Activated CD4-positive, alpha-beta T cell treated with anti-CD3 and anti-CD28 coated beads, Interleukin-2, amount 10 ng/mL, durations not matched to agents 7 days and 5 days (primary cell): ENCODE measurements at regions not wholly inside any gene's neighbourhood (a gene's known extent, or its start where the extent isn't known, plus 50 kb on each side); places are given as distances from the start of the nearest gene placed in this dataset.

Experiments used
- CTCF ChIA-PET: fragments of 350-600 bp; sonication (Branson Sonifier 250); formaldehyde crosslinking; loops from one replicate; lab custom pipeline; 2021; ENCODE audit warnings: antibody characterized with exemption; lab: Charles Lee
- POLR2A ChIA-PET: fragments of 350-600 bp; sonication (Branson Sonifier 250); formaldehyde crosslinking; loops from one replicate; lab custom pipeline; 2021; ENCODE audit warnings: antibody characterized with exemption; lab: Charles Lee
- DNase-seq: peaks from one replicate; pipeline ENCODE4 v3.0.0-alpha.2; 2020
- H3K27ac Mint-ChIP-seq: one replicate; pipeline ENCODE4 v1.8.0; 2021; ENCODE audit warnings: mild to moderate bottlenecking, moderate library complexity, mixed read lengths
- H3K27me3 Mint-ChIP-seq: one replicate; pipeline ENCODE4 v1.8.0; 2021; ENCODE audit warnings: mixed read lengths
- H3K36me3 Mint-ChIP-seq: one replicate; pipeline ENCODE4 v1.8.0; 2021; ENCODE audit warnings: low read depth, mixed read lengths
- H3K4me1 Mint-ChIP-seq: one replicate; pipeline ENCODE4 v1.8.0; 2021; ENCODE audit warnings: mixed read lengths
- H3K4me3 Mint-ChIP-seq: one replicate; pipeline ENCODE4 v1.8.0; 2021; ENCODE audit warnings: mild to moderate bottlenecking, moderate library complexity, mixed read lengths
- H3K9me3 Mint-ChIP-seq: one replicate; pipeline ENCODE4 v1.8.0; 2021; ENCODE audit warnings: mixed read lengths

GRCh38 chr21:31455506-31455905 is 111.4 kb upstream of the TIAM1 start:
- H3K36me3 Mint-ChIP-seq: peaks cover 7% of the 10 kb centered on the region
- POLR2A ChIA-PET: no interaction called here
- H3K27me3 Mint-ChIP-seq: peaks cover 8% of the 10 kb centered on the region
- H3K4me1 Mint-ChIP-seq: peaks cover 5% of the 10 kb centered on the region
- CTCF ChIA-PET: interaction anchor here (0.6 kb wide), 2 partner anchors 44 to 1918 kb away, joined by 3 read pairs; no protein-coding TSS in a partner anchor
- peaks cover 5% of the 10 kb centered on the region for H3K9me3 Mint-ChIP-seq
- no peak overlapping the region for H3K27ac Mint-ChIP-seq
- H3K4me3 Mint-ChIP-seq: no peak overlapping the region
- DNase-seq: no peak

GRCh38 chr21:31450980-31451379 is 106.9 kb upstream of the TIAM1 start:
- H3K4me1 Mint-ChIP-seq: peaks cover 21% of the 10 kb centered on the region
- no peak for DNase-seq
- H3K27me3 Mint-ChIP-seq: peaks cover 3% of the 10 kb centered on the region
- H3K4me3 Mint-ChIP-seq: no peak overlapping the region
- peaks cover 5% of the 10 kb centered on the region for H3K9me3 Mint-ChIP-seq
- CTCF ChIA-PET: no interaction called here
- no peak overlapping the region for H3K27ac Mint-ChIP-seq
- POLR2A ChIA-PET: no interaction called here
- peaks cover 17% of the 10 kb centered on the region for H3K36me3 Mint-ChIP-seq

- POLR2A ChIA-PET: no interaction called here
Observed at GRCh38 chr21:31449921-31450535, 106.0 kb upstream of the TIAM1 start.

GRCh38 chr21:31448496-31448895 is 104.4 kb upstream of the TIAM1 start:
- ChIA-PET POLR2A (no interaction called here), CTCF (interaction anchor here (0.7 kb wide), 1 partner anchor 126 kb away, joined by 3 read pairs; no protein-coding TSS in a partner anchor)
- no peak overlapping the region for H3K27ac Mint-ChIP-seq
- H3K4me3 Mint-ChIP-seq: no peak overlapping the region
- H3K36me3 Mint-ChIP-seq: peaks cover 17% of the 10 kb centered on the region
- H3K27me3 Mint-ChIP-seq: no peaks in the 10 kb centered on the region
- H3K4me1 Mint-ChIP-seq: peaks cover 45% of the 10 kb centered on the region
- no peak for DNase-seq
- peaks cover 3% of the 10 kb centered on the region for H3K9me3 Mint-ChIP-seq

More at GRCh38 chr21:31449921-31450535, 106.0 kb upstream of the TIAM1 start:
- H3K9me3 Mint-ChIP-seq: peaks cover 8% of the 10 kb centered on the region
- peaks cover 17% of the 10 kb centered on the region for H3K36me3 Mint-ChIP-seq
- H3K4me3 Mint-ChIP-seq: no peak overlapping the region
- H3K27me3 Mint-ChIP-seq: no peaks in the 10 kb centered on the region
- H3K4me1 Mint-ChIP-seq: peaks cover 30% of the 10 kb centered on the region
- CTCF ChIA-PET: no interaction called here
- no peak for DNase-seq
- H3K27ac Mint-ChIP-seq: no peak overlapping the region

- ChIA-PET POLR2A (no interaction called here), CTCF (interaction anchor here (1.4 kb wide), 1 partner anchor 9 kb away, joined by 3 read pairs; no protein-coding TSS in a partner anchor)
- H3K4me3 Mint-ChIP-seq: no peak overlapping the region
- H3K36me3 Mint-ChIP-seq: peaks cover 20% of the 10 kb centered on the region
- peak overlapping the region; percentile 67 for H3K27ac Mint-ChIP-seq
- no peaks in the 10 kb centered on the region for H3K27me3 Mint-ChIP-seq
- peaks cover 47% of the 10 kb centered on the region for H3K4me1 Mint-ChIP-seq
- DNase-seq: no peak
- H3K9me3 Mint-ChIP-seq: peaks cover 5% of the 10 kb centered on the region
Observed at GRCh38 chr21:31447505-31447904, 103.4 kb upstream of the TIAM1 start.

GRCh38 chr21:31446226-31446855 is 102.3 kb upstream of the TIAM1 start:
- H3K4me3 Mint-ChIP-seq: peak overlapping the region; percentile 20
- H3K4me1 Mint-ChIP-seq: peaks cover 47% of the 10 kb centered on the region
- ChIA-PET POLR2A (no interaction called here), CTCF (interaction anchor here (0.9 to 1.4 kb wide), 2 partner anchors 11 to 72 kb away, joined by 3 read pairs; no protein-coding TSS in a partner anchor)
- peak; percentile 71 for DNase-seq
- H3K27ac Mint-ChIP-seq: peak overlapping the region; percentile 90
- no peaks in the 10 kb centered on the region for H3K27me3 Mint-ChIP-seq
- peaks cover 26% of the 10 kb centered on the region for H3K36me3 Mint-ChIP-seq
- peaks cover 8% of the 10 kb centered on the region for H3K9me3 Mint-ChIP-seq

GRCh38 chr21:31445137-31445536 is 101.1 kb upstream of the TIAM1 start:
- Mint-ChIP-seq H3K9me3 (peaks cover 15% of the 10 kb centered on the region), H3K4me3 (no peak overlapping the region), H3K36me3 (peaks cover 33% of the 10 kb centered on the region), H3K27me3 (no peaks in the 10 kb centered on the region), H3K27ac (no peak overlapping the region), H3K4me1 (peaks cover 47% of the 10 kb centered on the region)
- ChIA-PET POLR2A (interaction anchor here (0.6 kb wide), 1 partner anchor 11 kb away, joined by 3 read pairs; no protein-coding TSS in a partner anchor), CTCF (no interaction called here)
- no peak for DNase-seq

- Mint-ChIP-seq H3K4me3 (no peak overlapping the region), H3K9me3 (peaks cover 24% of the 10 kb centered on the region), H3K27me3 (no peaks in the 10 kb centered on the region), H3K36me3 (peaks cover 41% of the 10 kb centered on the region), H3K4me1 (peaks cover 47% of the 10 kb centered on the region), H3K27ac (no peak overlapping the region)
- CTCF ChIA-PET: interaction anchor here (0.9 kb wide), 1 partner anchor 184 kb away, joined by 3 read pairs; no protein-coding TSS in a partner anchor
- no peak for DNase-seq
- POLR2A ChIA-PET: no interaction called here
Observed at GRCh38 chr21:31443736-31444521, 99.9 kb upstream of the TIAM1 start.

GRCh38 chr21:31442339-31442738 is 98.3 kb upstream of the TIAM1 start:
- Mint-ChIP-seq H3K4me1 (peaks cover 39% of the 10 kb centered on the region), H3K27me3 (no peaks in the 10 kb centered on the region), H3K27ac (no peak overlapping the region), H3K9me3 (peaks cover 24% of the 10 kb centered on the region), H3K4me3 (no peak overlapping the region), H3K36me3 (peaks cover 38% of the 10 kb centered on the region)
- CTCF ChIA-PET: no interaction called here
- POLR2A ChIA-PET: no interaction called here
- no peak for DNase-seq

- peaks cover 6% of the 10 kb centered on the region for H3K9me3 Mint-ChIP-seq
- H3K4me1 Mint-ChIP-seq: peaks cover 17% of the 10 kb centered on the region
- no peak overlapping the region for H3K4me3 Mint-ChIP-seq
- no peak for DNase-seq
- CTCF ChIA-PET: no interaction called here
- POLR2A ChIA-PET: no interaction called here
- H3K27ac Mint-ChIP-seq: no peak overlapping the region
- H3K27me3 Mint-ChIP-seq: no peaks in the 10 kb centered on the region
- peaks cover 7% of the 10 kb centered on the region for H3K36me3 Mint-ChIP-seq
Observed at GRCh38 chr21:31429506-31429905, 85.4 kb upstream of the TIAM1 start.

- Mint-ChIP-seq H3K9me3 (no peaks in the 10 kb centered on the region), H3K27ac (peak overlapping the region; percentile 34), H3K4me1 (peaks cover 17% of the 10 kb centered on the region), H3K36me3 (peaks cover 7% of the 10 kb centered on the region), H3K27me3 (peaks cover 3% of the 10 kb centered on the region), H3K4me3 (no peak overlapping the region)
- CTCF ChIA-PET: interaction anchor here (1.3 kb wide), 1 partner anchor 11 kb away, joined by 5 read pairs; no protein-coding TSS in a partner anchor
- POLR2A ChIA-PET: no interaction called here
- peak; percentile 19 for DNase-seq
Observed at GRCh38 chr21:31426235-31426797, 82.3 kb upstream of the TIAM1 start.

GRCh38 chr21:31425138-31425537 is 81.1 kb upstream of the TIAM1 start:
- no peak for DNase-seq
- POLR2A ChIA-PET: no interaction called here
- CTCF ChIA-PET: interaction anchor here (0.6 kb wide), 1 partner anchor 9 kb away, joined by 3 read pairs; no protein-coding TSS in a partner anchor
- peaks cover 3% of the 10 kb centered on the region for H3K27me3 Mint-ChIP-seq
- H3K4me1 Mint-ChIP-seq: peaks cover 17% of the 10 kb centered on the region
- H3K4me3 Mint-ChIP-seq: no peak overlapping the region
- H3K27ac Mint-ChIP-seq: no peak overlapping the region
- peaks cover 5% of the 10 kb centered on the region for H3K36me3 Mint-ChIP-seq
- no peaks in the 10 kb centered on the region for H3K9me3 Mint-ChIP-seq
